HG03520 (cell line): ENCODE measurements at regions not wholly inside any gene's neighbourhood (a gene's known extent, or its start where the extent isn't known, plus 50 kb on each side); places are given as distances from the start of the nearest gene placed in this dataset.

Experiments used
- ATAC-seq: cut with Tn5 transposase; IDR thresholded peaks from one replicate; pipeline ENCODE4 v1.9.1; 2021; ENCODE audit warnings: mild to moderate bottlenecking, moderate library complexity; ENCODE audit not compliant: unreplicated experiment

GRCh38 chr20:60064554-60065196 lies 106.5 kb downstream of the CDH26 start:
- no peak for ATAC-seq

GRCh38 chr20:60065741-60066437 lies 107.7 kb downstream of the CDH26 start:
- ATAC-seq: no peak

GRCh38 chr20:60066438-60066823 lies 108.2 kb downstream of the CDH26 start:
- no peak for ATAC-seq

- ATAC-seq: no peak
Measured at GRCh38 chr20:60068509-60068908, 110.3 kb downstream of the CDH26 start.

- ATAC-seq: no peak
Measured at GRCh38 chr20:60069656-60070055, 111.4 kb downstream of the CDH26 start.

- no peak for ATAC-seq
Measured at GRCh38 chr20:60070791-60071190, 112.6 kb downstream of the CDH26 start.

- no peak for ATAC-seq
Measured at GRCh38 chr20:60071965-60072364, 113.7 kb downstream of the CDH26 start.

GRCh38 chr20:60073086-60073485 lies 114.9 kb downstream of the CDH26 start:
- ATAC-seq: no peak

GRCh38 chr20:60073504-60073903 lies 115.3 kb downstream of the CDH26 start:
- ATAC-seq: no peak

GRCh38 chr20:60074276-60074675 lies 116.1 kb downstream of the CDH26 start:
- no peak for ATAC-seq

GRCh38 chr20:60078351-60079250 lies 120.4 kb downstream of the CDH26 start:
- no peak for ATAC-seq

GRCh38 chr20:60080401-60080800 lies 122.2 kb downstream of the CDH26 start:
- no peak for ATAC-seq

GRCh38 chr20:60085551-60086132 lies 127.4 kb downstream of the CDH26 start:
- ATAC-seq: no peak

GRCh38 chr20:60086821-60087562 lies 128.8 kb downstream of the CDH26 start:
- no peak for ATAC-seq

- ATAC-seq: no peak
Measured at GRCh38 chr20:60087563-60088105, 129.4 kb downstream of the CDH26 start.

GRCh38 chr20:60088236-60088635 lies 130.0 kb downstream of the CDH26 start:
- ATAC-seq: no peak

GRCh38 chr20:60090631-60091030 lies 132.4 kb downstream of the CDH26 start:
- no peak for ATAC-seq

- no peak for ATAC-seq
Measured at GRCh38 chr20:60091305-60091704, 133.1 kb downstream of the CDH26 start.

GRCh38 chr20:60091861-60092260 lies 133.6 kb downstream of the CDH26 start:
- no peak for ATAC-seq

GRCh38 chr20:60092729-60093128 lies 134.5 kb downstream of the CDH26 start:
- ATAC-seq: no peak
